ENCODE measurements at regions not wholly inside any gene's neighbourhood (a gene's known extent, or its start where the extent isn't known, plus 50 kb on each side); places are given as distances from the start of the nearest gene placed in this dataset.

DNA sequence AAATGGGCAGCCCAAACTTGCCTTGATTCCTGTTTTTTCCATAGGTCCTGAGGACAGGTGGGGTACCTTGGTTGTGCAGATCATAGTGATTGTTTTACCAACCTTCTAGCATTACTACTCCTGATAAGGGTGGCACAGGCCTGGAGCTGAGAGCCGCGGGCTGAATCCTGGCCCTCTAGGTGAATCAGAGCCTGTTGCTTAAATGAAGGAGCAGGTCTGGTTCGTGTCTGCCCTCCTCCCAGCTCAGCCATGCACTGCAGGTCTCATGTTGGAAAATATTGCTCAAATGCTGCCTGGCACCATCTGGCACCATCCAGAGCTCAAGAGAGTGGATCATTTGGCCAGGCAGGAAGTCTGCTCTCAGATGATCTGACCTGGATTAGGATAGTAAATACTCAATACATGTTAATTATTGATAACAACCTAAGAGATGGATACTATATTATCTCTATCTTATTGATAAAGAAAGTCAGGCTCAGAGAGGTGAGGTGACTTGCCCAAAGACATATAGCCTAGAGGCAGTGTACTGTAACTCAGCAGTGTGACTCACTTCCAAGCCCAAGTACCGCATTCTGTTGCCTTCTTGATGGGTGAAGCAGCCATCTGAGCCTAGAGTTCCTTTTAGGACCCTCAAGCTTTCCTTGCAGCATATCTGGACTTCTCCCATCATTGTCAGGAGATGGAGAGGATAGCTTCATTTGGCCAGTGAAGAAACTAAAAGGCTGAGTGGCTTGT lies 104.3 kb upstream of the PITX1 start:
- Mint-ChIP-seq H3K4me3 (no peak overlapping the region), H3K27me3 (no peaks in the 10 kb centered on the region), H3K36me3 (ENCODE audit: low read depth) (no peaks in the 10 kb centered on the region), H3K9me3 (no peaks in the 10 kb centered on the region), H3K4me1 (no peaks in the 10 kb centered on the region), H3K27ac (no peak overlapping the region)
- POLR2A ChIA-PET, result no interaction called here
- CTCF ChIA-PET, result no interaction called here
- DNase-seq, result no peak

DNA sequence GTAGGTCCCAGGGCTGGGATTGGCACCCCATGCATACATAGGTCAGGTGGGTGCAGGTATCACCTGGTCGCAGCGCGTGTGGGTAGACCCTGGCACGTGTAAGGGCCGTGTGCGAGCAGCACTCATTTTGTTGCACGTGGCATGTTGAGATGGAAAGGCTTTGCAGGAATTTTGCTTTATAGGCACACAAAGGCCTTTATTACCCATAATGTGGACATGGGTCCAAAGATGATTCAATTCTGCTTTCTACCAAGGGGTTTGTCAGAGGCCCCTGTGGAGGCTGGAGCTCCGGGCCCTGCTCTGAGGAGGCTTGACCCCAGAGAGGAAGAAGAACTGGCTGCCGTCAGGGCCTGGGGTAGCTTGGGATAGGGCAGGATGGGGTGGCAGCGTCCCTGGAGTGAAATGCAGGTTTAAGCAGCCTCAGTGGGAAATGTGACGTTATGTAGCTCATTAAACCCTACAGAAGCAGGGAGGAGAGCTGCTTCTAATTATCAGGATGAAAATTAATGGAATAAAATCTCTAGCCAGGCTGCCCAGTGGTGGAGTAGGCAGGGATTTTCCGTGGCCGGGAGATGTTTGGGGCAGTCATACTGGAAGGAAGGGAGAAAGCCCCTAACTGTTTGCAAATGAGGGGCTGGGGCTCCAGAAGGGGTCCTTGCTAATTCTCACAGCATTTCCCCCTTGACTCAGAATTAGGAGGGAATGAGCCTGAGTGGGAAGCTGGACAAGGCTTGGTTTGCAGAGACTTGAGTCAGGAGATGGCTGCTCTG lies 103.3 kb upstream of the PITX1 start:
- POLR2A ChIA-PET, result no interaction called here
- CTCF ChIA-PET, result no interaction called here
- Mint-ChIP-seq H3K4me1 (no peaks in the 10 kb centered on the region), H3K4me3 (no peak overlapping the region), H3K27me3 (no peaks in the 10 kb centered on the region), H3K9me3 (no peaks in the 10 kb centered on the region), H3K27ac (no peak overlapping the region), H3K36me3 (ENCODE audit: low read depth) (no peaks in the 10 kb centered on the region)
- DNase-seq, result no peak

DNA sequence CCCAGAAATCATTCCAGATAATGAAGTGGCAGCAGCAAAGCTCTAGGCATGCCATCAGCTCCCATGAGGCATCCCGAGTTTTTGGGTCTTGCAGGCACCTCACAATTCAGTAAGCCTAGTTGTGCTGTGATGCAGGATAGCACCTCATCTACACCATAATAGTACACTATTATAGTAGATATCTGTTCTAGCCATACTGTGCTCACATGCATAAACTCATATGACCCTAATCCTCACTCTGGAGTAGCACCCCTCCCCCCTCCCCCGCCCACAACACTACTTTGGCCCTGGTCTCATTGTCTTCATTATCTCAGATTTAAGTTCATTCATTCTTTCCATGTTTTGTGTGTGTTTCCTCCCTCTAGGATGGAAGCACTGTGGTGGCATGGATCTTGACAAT lies 102.5 kb upstream of the PITX1 start:
- POLR2A ChIA-PET, result no interaction called here
- no peak for DNase-seq
- H3K27ac Mint-ChIP-seq, result no peak overlapping the region
- H3K27me3 Mint-ChIP-seq, result no peaks in the 10 kb centered on the region
- CTCF ChIA-PET, result no interaction called here
- H3K9me3 Mint-ChIP-seq, result no peaks in the 10 kb centered on the region
- H3K4me1 Mint-ChIP-seq, result no peaks in the 10 kb centered on the region
- H3K4me3 Mint-ChIP-seq, result no peak overlapping the region
- H3K36me3 Mint-ChIP-seq (ENCODE audit: low read depth), result no peaks in the 10 kb centered on the region

DNA sequence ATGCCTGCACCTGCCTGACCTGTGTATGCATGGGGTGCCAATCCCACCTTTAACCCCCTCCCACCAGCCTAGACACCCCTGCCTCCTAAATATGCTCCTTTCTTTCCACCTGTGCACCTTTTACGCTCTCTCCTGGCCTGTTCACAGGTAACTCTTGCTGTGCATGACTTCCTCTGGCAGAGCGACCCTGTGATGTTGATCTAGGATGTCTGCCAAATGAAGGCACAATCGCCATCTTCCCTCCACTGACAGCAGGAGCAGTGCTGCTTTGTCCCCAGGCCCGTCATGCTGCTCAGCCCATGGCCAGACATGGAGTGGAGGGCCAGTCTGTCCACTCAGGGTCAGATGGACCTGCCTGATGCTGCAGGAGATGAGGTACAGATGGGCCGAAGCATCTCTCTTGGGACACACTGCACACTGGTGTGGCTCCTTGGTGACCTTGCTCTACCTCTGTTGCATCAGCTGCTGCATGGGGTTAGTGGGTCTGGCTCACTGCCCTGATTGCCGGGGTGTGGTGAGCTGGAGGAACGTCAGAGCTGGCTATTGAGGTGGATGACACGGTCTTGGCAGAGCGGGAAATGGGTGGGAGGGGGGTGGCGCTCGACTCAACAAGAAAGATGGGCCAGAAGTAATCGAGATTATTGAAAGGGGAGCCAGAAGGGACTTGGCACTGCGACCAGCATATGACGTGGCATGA lies 101.7 kb upstream of the PITX1 start:
- no peak for DNase-seq
- no peaks in the 10 kb centered on the region for H3K4me1 Mint-ChIP-seq
- H3K4me3 Mint-ChIP-seq, result no peak overlapping the region
- no peaks in the 10 kb centered on the region for H3K36me3 Mint-ChIP-seq (ENCODE audit: low read depth)
- POLR2A ChIA-PET, result no interaction called here
- H3K27ac Mint-ChIP-seq, result no peak overlapping the region
- H3K9me3 Mint-ChIP-seq, result no peaks in the 10 kb centered on the region
- CTCF ChIA-PET, result no interaction called here
- no peaks in the 10 kb centered on the region for H3K27me3 Mint-ChIP-seq

DNA sequence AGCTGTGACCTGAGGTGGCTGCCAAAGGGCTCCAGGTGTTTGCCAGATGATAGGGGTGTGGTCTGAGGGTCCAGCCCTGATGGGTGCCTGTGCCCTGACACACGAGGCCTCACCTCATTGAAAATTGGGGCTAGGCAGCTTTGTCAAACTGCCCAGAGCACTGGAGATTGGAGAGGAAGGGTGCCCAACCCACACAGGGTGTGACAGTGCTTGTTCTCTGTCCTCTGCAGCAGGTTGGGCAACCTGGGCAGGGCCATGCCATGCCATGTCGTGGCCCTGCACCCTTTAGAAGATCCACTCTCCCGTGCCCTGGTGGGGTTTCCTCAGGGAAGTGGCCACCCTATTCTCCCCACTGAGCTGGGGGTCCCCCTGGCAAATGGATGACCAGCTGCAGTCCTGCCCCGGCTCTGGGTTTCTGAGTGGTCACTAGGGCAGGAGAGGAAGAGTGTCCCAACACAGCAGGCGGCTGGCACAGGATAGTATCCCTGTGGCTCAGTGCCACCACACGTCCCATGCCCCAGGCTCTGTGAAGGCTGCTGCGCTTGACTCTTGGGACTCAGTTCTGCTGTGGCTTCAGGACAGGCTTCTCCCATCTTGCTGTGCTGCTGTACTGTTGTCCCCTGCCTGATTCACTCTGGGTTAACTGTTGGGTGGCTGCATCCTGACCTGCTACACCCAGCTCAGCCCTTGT lies 100.8 kb upstream of the PITX1 start:
- CTCF ChIA-PET, result no interaction called here

DNA sequence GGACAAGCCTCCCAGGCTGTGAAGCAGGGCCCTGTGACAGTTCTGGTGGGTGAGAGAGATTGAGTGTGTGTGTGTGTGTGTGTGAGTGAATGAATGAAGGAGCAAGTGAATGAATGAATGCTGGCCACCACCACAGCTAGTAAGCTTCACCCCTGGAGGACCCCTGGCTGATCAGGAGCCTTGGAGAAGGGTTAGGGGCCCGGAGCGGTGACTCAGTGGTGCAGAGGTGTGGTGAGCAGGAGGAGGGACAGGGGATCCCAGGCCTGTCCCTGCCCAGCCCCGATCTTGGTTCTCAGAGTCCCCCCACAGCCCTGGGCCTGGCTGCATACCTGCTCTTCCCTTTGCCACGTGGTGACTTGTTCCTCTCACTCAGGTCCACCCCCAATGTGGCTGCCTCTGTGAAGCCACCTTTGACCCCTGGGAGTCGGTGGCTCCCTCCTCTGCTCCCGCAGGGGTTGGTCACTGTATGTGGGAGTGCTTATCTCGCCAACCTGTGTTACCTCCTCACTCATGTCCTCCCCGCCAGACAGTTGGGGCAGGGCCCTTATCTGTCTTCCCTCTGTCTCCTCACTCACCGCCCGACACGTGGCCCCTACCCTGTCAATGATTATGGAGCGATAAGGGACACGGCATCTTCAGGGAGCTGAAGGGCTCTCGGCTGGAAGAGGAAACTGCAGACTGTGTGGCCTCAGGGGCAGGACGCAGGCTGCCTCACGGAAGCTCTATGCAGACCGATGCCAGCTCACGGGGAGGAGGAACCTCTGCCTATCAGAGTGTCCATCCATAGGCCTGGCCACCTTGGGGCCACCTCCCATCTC lies 99.9 kb upstream of the PITX1 start:
- Mint-ChIP-seq H3K27me3 (peaks cover 9% of the 10 kb centered on the region), H3K36me3 (ENCODE audit: low read depth) (no peaks in the 10 kb centered on the region), H3K4me1 (peaks cover 4% of the 10 kb centered on the region), H3K27ac (no peak overlapping the region), H3K4me3 (no peak overlapping the region), H3K9me3 (no peaks in the 10 kb centered on the region)
- ChIA-PET CTCF (no interaction called here), POLR2A (no interaction called here)
- DNase-seq, result no peak

More for the DNA sequence above, 100.8 kb upstream of the PITX1 start:
- Mint-ChIP-seq H3K9me3 (no peaks in the 10 kb centered on the region), H3K4me3 (no peak overlapping the region), H3K4me1 (no peaks in the 10 kb centered on the region), H3K27me3 (peaks cover 3% of the 10 kb centered on the region), H3K36me3 (ENCODE audit: low read depth) (no peaks in the 10 kb centered on the region), H3K27ac (no peak overlapping the region)
- POLR2A ChIA-PET, result no interaction called here
- no peak for DNase-seq

DNA sequence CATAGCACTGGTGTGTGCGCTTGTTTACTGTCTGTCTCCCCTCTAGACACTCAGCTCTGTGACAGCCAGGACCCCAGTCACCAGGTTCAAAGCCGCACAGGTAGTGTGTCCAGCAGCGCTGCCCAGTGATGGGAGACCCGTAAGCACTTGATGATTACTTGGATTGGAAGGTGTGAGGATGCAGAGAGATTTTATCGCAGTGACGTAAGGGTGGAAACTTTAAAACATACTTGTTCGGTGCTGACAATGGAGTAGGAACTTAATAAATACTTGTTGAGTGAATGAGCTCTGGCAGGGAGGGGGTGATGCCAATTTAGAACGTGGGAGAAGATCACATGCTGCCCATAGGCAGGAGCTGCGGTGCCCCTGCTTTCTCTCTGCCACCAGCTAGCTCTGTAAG lies 99.2 kb upstream of the PITX1 start:
- Mint-ChIP-seq H3K27ac (no peak overlapping the region), H3K4me3 (no peak overlapping the region), H3K4me1 (peaks cover 4% of the 10 kb centered on the region), H3K9me3 (no peaks in the 10 kb centered on the region), H3K36me3 (ENCODE audit: low read depth) (no peaks in the 10 kb centered on the region), H3K27me3 (peaks cover 9% of the 10 kb centered on the region)
- DNase-seq, result no peak
- ChIA-PET CTCF (no interaction called here), POLR2A (no interaction called here)

DNA sequence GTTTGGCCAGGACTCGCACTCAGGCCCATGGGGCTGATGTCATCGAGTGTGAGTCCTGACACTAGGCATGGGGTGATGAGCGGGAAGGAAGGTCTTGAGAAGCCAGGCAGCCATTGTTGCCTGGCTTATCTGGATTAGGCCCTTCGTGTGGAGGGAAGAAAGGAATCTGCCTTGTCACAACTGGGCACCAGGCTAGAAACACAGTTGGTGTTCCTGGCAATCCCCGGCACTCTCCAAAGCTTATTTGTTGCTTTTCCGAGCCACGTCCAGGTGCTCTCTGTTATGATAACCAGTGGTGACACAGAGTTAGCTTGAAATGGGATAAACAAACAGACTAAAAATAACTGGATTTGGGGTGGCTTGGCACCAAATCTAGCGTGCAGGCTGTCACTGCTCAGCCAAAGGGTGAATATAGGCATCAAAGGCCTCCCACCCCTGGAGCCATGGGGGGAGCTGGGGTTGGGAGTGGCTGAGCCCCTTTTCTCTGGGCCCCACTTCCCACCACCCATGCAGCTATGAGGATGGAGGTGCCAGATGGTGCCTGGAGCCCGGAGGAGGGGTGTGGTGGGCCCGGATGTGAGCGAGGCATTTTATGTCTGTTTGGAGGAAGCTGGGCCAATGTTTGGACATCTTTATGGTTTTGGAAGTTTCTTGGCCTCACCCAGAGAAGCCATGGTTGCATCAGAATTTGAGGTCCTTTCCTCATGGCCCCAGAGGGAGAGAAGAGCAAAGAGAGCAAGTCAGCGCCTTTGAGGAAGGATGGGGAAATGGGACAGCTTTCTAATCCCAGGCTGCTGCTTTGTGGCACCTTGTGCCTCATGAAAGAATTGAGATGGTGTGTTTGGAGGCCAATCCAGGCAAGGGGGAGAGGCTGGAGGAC lies 98.0 kb upstream of the PITX1 start:
- H3K4me3 Mint-ChIP-seq, result no peak overlapping the region
- POLR2A ChIA-PET, result no interaction called here
- no peak overlapping the region for H3K27ac Mint-ChIP-seq
- CTCF ChIA-PET, result no interaction called here
- DNase-seq, result no peak
- H3K9me3 Mint-ChIP-seq, result no peaks in the 10 kb centered on the region
- peaks cover 9% of the 10 kb centered on the region for H3K27me3 Mint-ChIP-seq
- H3K36me3 Mint-ChIP-seq (ENCODE audit: low read depth), result no peaks in the 10 kb centered on the region
- H3K4me1 Mint-ChIP-seq, result peaks cover 4% of the 10 kb centered on the region

DNA sequence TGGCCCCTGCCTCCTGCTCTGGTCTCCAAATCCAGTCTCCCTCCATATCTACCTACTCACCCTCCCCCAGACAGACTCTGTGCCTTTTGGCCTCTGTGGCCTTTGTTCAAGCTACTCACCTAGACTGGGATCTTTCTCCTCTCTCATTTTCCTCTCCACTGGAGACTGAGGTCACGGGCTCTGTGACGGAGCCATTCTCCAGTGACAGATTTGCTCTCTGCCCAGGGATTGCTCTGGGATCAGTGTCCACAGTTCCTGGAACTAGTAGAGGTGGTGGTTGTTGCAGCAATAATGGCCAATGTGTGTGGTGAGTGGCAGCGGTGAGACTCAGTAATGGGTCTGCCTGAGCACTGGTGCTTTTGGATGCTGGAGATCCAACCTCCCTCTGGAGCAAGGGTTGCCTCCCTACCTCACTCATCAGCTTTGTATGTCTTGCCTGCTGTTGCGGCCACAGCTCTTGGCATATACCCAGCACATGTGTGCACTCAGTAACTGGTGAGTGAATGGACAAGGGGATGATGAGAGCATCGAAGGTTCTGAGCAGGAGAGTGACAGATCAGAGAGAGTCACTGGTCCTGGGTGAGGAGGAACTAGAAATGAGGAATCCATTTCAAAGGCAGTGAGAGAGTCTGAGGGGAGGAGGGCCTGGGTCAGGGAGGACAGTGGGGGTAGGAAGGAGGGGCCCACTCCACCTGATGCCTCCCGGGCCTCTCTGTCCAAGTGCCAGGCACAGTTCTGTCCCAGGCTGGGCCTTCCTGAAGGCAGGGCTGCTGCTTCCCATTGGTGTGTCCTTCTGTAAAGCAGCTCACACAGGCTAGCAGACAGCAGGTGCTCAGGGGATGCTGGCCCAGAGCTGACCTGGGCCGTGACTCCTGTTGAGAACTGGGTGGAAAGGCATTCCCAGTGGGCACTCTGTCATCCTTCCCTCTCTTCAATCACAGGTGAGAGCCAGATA lies 96.5 kb upstream of the PITX1 start:
- Mint-ChIP-seq H3K36me3 (ENCODE audit: low read depth) (no peaks in the 10 kb centered on the region), H3K4me3 (no peak overlapping the region), H3K4me1 (peaks cover 4% of the 10 kb centered on the region), H3K27ac (no peak overlapping the region), H3K27me3 (peaks cover 9% of the 10 kb centered on the region), H3K9me3 (no peaks in the 10 kb centered on the region)
- ChIA-PET POLR2A (no interaction called here), CTCF (no interaction called here)
- no peak for DNase-seq

DNA sequence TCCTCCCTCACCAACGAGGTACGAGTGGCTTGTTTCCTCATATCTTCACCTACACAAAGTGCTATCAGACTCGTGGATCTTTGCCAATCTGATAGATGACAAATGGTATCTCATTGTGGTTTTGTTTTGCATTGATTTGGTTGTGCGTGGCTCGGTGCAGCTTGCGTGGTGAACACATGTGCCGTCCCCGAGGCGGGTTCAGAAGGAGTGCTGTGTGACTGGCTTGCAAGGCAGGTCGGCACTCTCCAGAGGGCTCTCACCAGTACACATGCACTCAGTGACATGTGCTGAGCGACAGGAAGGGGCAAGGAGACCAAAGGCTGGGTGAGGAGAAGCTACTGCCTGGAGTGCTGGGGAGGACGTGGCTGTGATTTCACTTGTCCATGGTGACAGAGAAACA lies 95.3 kb upstream of the PITX1 start:
- no peak overlapping the region for H3K4me3 Mint-ChIP-seq
- H3K9me3 Mint-ChIP-seq, result no peaks in the 10 kb centered on the region
- POLR2A ChIA-PET, result no interaction called here
- peaks cover 4% of the 10 kb centered on the region for H3K4me1 Mint-ChIP-seq
- H3K27ac Mint-ChIP-seq, result no peak overlapping the region
- H3K36me3 Mint-ChIP-seq (ENCODE audit: low read depth), result no peaks in the 10 kb centered on the region
- CTCF ChIA-PET, result no interaction called here
- H3K27me3 Mint-ChIP-seq, result peaks cover 9% of the 10 kb centered on the region
- no peak for DNase-seq

DNA sequence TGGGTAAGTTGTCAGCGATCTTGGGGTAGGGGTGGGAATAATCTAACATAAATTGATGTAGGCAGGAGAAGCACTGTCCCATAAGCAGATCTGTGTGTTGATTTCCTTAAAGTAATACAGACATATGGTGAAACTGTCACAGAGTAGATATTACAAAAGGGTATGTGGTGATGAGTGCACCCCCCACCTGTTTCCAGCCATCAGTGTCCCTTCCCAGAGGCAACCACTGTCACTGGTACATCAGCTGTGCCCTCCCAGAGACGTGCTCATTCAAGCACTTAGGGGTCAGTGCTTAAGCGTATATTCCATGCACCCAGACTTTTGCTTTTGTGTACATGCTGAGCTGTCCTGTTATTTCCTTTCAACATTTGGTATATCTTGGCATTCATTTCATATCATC lies 94.3 kb upstream of the PITX1 start:
- Mint-ChIP-seq H3K4me1 (peaks cover 4% of the 10 kb centered on the region), H3K9me3 (no peaks in the 10 kb centered on the region), H3K4me3 (no peak overlapping the region), H3K27ac (no peak overlapping the region), H3K36me3 (ENCODE audit: low read depth) (no peaks in the 10 kb centered on the region), H3K27me3 (peaks cover 9% of the 10 kb centered on the region)
- CTCF ChIA-PET, result interaction anchor here (1.1 kb wide), 1 partner anchor 15 kb away, joined by 3 read pairs; no protein-coding TSS in a partner anchor
- no peak for DNase-seq
- POLR2A ChIA-PET, result no interaction called here

Data from activated CD4-positive, alpha-beta memory T cell treated with anti-CD3 and anti-CD28 coated beads, Interleukin-2, amount 10 ng/mL, durations not matched to agents 7 days and 5 days (primary cell).